NK-92 (cell line): ENCODE measurements at regions not wholly inside any gene's neighbourhood (a gene's known extent, or its start where the extent isn't known, plus 50 kb on each side); places are given as distances from the start of the nearest gene placed in this dataset.
"Not testable (repeated sequence)": the region's sequence is repeated elsewhere in the genome, so short reads cannot be mapped to it uniquely, and the experiment has no call there.

Experiments used
- DNase-seq: peaks from one replicate; lab custom pipeline; 2025; ENCODE audit not compliant: unreplicated experiment; lab: John Stamatoyannopoulos, UW

GRCh38 chr4:38413524-38414341, 250.3 kb upstream of the KLF3 start:
- no peak for DNase-seq

- DNase-seq = no peak
Measured at GRCh38 chr4:38414410-38414809, 249.6 kb upstream of the KLF3 start.

- no peak for DNase-seq
Measured at GRCh38 chr4:38415682-38416081, 248.3 kb upstream of the KLF3 start.

- no peak for DNase-seq
Measured at GRCh38 chr4:38416450-38417014, 247.5 kb upstream of the KLF3 start.

GRCh38 chr4:38420254-38420653, 243.7 kb upstream of the KLF3 start:
- not testable (repeated sequence) for DNase-seq

GRCh38 chr4:38422850-38423249, 241.1 kb upstream of the KLF3 start:
- no peak for DNase-seq

- DNase-seq = no peak
Measured at GRCh38 chr4:38424151-38424871, 239.7 kb upstream of the KLF3 start.

- DNase-seq = no peak
Measured at GRCh38 chr4:38426532-38426931, 237.5 kb upstream of the KLF3 start.

GRCh38 chr4:38430841-38431240, 233.2 kb upstream of the KLF3 start:
- no peak for DNase-seq

- no peak for DNase-seq
Measured at GRCh38 chr4:38442073-38442788, 221.8 kb upstream of the KLF3 start.

- DNase-seq = no peak
Measured at GRCh38 chr4:38449506-38450174, 214.4 kb upstream of the KLF3 start.

- DNase-seq = no peak
Measured at GRCh38 chr4:38452009-38452408, 212.0 kb upstream of the KLF3 start.

- DNase-seq = no peak
Measured at GRCh38 chr4:38452542-38452941, 211.5 kb upstream of the KLF3 start.

GRCh38 chr4:38453253-38453881, 210.6 kb upstream of the KLF3 start:
- DNase-seq = no peak

GRCh38 chr4:38454284-38454683, 209.7 kb upstream of the KLF3 start:
- no peak for DNase-seq

GRCh38 chr4:38455092-38455862, 208.7 kb upstream of the KLF3 start:
- DNase-seq = no peak

GRCh38 chr4:38456096-38456495, 207.9 kb upstream of the KLF3 start:
- no peak for DNase-seq

- no peak for DNase-seq
Measured at GRCh38 chr4:38461342-38461741, 202.7 kb upstream of the KLF3 start.

- no peak for DNase-seq
Measured at GRCh38 chr4:38462367-38463055, 201.5 kb upstream of the KLF3 start.
